ENCODE measurements at regions not wholly inside any gene's neighbourhood (a gene's known extent, or its start where the extent isn't known, plus 50 kb on each side); places are given as distances from the start of the nearest gene placed in this dataset.

- TF ChIP-seq POLR2A (IDR thresholded peaks at IDR 0.05) = no peak
- TF ChIP-seq CTCF (IDR thresholded peaks at IDR 0.05) = no peak
Measured at GRCh38 chr13:85254641-85255040, 544.6 kb downstream of the SLITRK6 start.
